PC-9 (cell line): ENCODE measurements at regions not wholly inside any gene's neighbourhood (a gene's known extent, or its start where the extent isn't known, plus 50 kb on each side); places are given as distances from the start of the nearest gene placed in this dataset.
"Not testable (repeated sequence)": the region's sequence is repeated elsewhere in the genome, so short reads cannot be mapped to it uniquely, and the experiment has no call there.

ENCODE experiments used
- BruUV-seq: library from RNA; stranded (reverse); fragments of 400-500 nt; replicated peaks from 2 replicates; lab custom pipeline; 2021; lab: Mats Ljungman, UMichigan
- CTCF ChIA-PET: fragments of 300-600 bp; sonication (Branson Sonifier 250); formaldehyde crosslinking; loops from one replicate; lab custom pipeline; 2022; ENCODE audit warnings: antibody characterized with exemption; lab: Charles Lee
- POLR2A ChIA-PET: fragments of 300-600 bp; sonication (Branson Sonifier 250); formaldehyde crosslinking; loops from one replicate; lab custom pipeline; 2022; ENCODE audit warnings: antibody characterized with exemption; ENCODE audit not compliant: unreplicated experiment; lab: Charles Lee
- DNase-seq, 2 experiments: peaks; one replicate each; pipeline versions ENCODE4 v3.0.0 to v3.0.0-alpha.2; 2015 to 2022; ENCODE audit warnings: mixed read lengths in 1 of 2
- H2AFZ ChIP-seq: fragments of 200-600 bp; sonication (generic); 2 replicates; pipeline ENCODE4 v1.8.1; 2017; ENCODE audit warnings: antibody characterized with exemption
- H3F3A ChIP-seq: fragments of 200-600 bp; sonication (generic); 2 replicates; pipeline ENCODE4 v1.8.1; 2017; ENCODE audit warnings: antibody characterized with exemption, mild to moderate bottlenecking, low read depth; ENCODE audit not compliant: insufficient read depth
- H3K27ac ChIP-seq: fragments of 200-600 bp; sonication (generic); 2 replicates; pipeline ENCODE4 v1.6.1; 2016; ENCODE audit warnings: mixed run types
- H3K27me3 ChIP-seq: fragments of 200-600 bp; sonication (generic); 2 replicates; pipeline ENCODE4 v1.6.1; 2016; ENCODE audit warnings: low read depth, mixed run types; ENCODE audit not compliant: insufficient read depth
- H3K36me3 ChIP-seq: fragments of 200-600 bp; sonication (generic); 2 replicates; pipeline ENCODE4 v1.6.1; 2016; ENCODE audit warnings: low read depth, mixed run types
- H3K4me1 ChIP-seq: fragments of 200-600 bp; sonication (generic); replicated peaks from 2 replicates; pipeline ENCODE4 v1.6.1; 2016; ENCODE audit warnings: mixed run types; ENCODE audit not compliant: insufficient read depth
- H3K4me2 ChIP-seq: fragments of 200-600 bp; sonication (generic); 2 replicates; pipeline ENCODE4 v1.6.1; 2017; ENCODE audit warnings: mixed run types
- H3K4me3 ChIP-seq: fragments of 200-600 bp; sonication (generic); 2 replicates; pipeline ENCODE4 v1.6.1; 2016; ENCODE audit warnings: mixed run types
- H3K79me2 ChIP-seq: fragments of 200-600 bp; sonication (generic); 2 replicates; pipeline ENCODE4 v1.6.1; 2017; ENCODE audit warnings: low read depth, mixed run types
- H3K9me2 ChIP-seq: fragments of 200-600 bp; sonication (generic); 2 replicates; pipeline ENCODE4 v1.8.1; 2017; ENCODE audit warnings: mild to moderate bottlenecking; ENCODE audit not compliant: insufficient read depth
- H3K9me3 ChIP-seq: fragments of 200-600 bp; sonication (generic); 2 replicates; pipeline ENCODE4 v1.8.1; 2016; ENCODE audit warnings: low read depth; ENCODE audit not compliant: insufficient read depth
- H4K20me1 ChIP-seq: fragments of 200-600 bp; sonication (generic); 2 replicates; pipeline ENCODE4 v1.8.1; 2017; ENCODE audit not compliant: insufficient read depth
- EZH2 ChIP-seq: fragments of 200-600 bp; sonication (generic); IDR thresholded peaks from 2 replicates; pipeline ENCODE4 v1.8.0; 2017; ENCODE audit warnings: antibody characterized with exemption, low read depth
- intact Hi-C: fragments of 100-400 bp; cut with micrococcal nuclease; formaldehyde crosslinking; loops from one replicate; pipeline ENCODE4 v1.10.0; 2022; ENCODE audit not compliant: unreplicated experiment
- TF ChIP-seq, protein P1 (sequence below): fragments of 200-600 bp; sonication (generic); conservative IDR thresholded peaks from 2 replicates; pipeline ENCODE4 v1.6.1; 2017; ENCODE audit warnings: mixed run types, antibody characterized with exemption, mild to moderate bottlenecking, moderate library complexity

DNA sequence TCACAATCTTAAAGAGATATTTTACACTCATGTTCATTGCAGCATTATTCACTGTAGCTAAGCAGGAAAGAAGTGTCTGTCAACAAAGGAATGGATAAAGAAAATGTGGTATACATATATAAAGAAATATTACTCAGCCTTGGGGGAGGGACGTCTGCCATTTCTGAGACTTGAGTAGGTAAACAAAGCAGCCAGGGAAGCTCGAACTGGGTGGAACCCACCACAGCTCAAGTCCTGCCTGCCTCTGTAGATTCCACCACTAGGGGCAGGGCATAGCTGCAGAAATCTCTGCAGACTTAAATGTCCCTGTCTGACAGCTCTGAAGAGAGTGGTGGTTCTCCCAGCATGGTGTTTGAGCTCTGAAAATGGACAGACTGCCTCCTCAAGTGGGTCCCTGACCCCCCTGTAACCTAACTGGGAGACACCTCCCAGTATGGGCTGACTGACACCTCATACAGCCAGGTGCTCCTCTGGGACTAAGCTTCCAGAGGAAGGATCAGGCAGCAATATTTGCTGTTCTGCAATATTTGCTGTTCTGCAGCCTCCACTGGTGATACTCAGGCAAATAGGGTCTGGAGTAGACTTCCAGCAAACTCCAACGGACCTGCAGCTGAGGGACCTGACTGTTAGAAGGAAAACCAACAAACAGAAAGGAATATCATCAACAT is 183.3 kb upstream of the SSTR4 start:
- TF ChIP-seq, protein P1, sequence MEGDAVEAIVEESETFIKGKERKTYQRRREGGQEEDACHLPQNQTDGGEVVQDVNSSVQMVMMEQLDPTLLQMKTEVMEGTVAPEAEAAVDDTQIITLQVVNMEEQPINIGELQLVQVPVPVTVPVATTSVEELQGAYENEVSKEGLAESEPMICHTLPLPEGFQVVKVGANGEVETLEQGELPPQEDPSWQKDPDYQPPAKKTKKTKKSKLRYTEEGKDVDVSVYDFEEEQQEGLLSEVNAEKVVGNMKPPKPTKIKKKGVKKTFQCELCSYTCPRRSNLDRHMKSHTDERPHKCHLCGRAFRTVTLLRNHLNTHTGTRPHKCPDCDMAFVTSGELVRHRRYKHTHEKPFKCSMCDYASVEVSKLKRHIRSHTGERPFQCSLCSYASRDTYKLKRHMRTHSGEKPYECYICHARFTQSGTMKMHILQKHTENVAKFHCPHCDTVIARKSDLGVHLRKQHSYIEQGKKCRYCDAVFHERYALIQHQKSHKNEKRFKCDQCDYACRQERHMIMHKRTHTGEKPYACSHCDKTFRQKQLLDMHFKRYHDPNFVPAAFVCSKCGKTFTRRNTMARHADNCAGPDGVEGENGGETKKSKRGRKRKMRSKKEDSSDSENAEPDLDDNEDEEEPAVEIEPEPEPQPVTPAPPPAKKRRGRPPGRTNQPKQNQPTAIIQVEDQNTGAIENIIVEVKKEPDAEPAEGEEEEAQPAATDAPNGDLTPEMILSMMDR: peak; percentile 84
- POLR2A ChIA-PET: interaction anchor here (0.7 kb wide), 1 partner anchor 140 kb away, joined by 3 read pairs; no protein-coding TSS in a partner anchor

GRCh38 chr20:22861231-22861980 is 173.7 kb upstream of the SSTR4 start:
- H3K36me3 ChIP-seq: no peaks in the 10 kb centered on the region
- no peaks in the 10 kb centered on the region for H4K20me1 ChIP-seq
- no peak overlapping the region for H2AFZ ChIP-seq
- no peaks in the 10 kb centered on the region for H3K9me3 ChIP-seq
- intact Hi-C loops: no loop called here
- no peaks in the 10 kb centered on the region for H3K4me1 ChIP-seq
- no peaks in the 10 kb centered on the region for H3F3A ChIP-seq
- no peak overlapping the region for H3K4me3 ChIP-seq
- no peak overlapping the region for H3K27ac ChIP-seq
- H3K4me2 ChIP-seq: no peak overlapping the region
- H3K27me3 ChIP-seq: no peaks in the 10 kb centered on the region
- BruUV-seq: no TSS peak
- no peaks in the 10 kb centered on the region for H3K9me2 ChIP-seq
- no peaks in the 10 kb centered on the region for H3K79me2 ChIP-seq
- TF ChIP-seq, protein P1: no peak
- TF ChIP-seq EZH2: no peak
- CTCF ChIA-PET: no interaction called here
- no peak for DNase-seq
- POLR2A ChIA-PET: no interaction called here

More for the DNA sequence above, 183.3 kb upstream of the SSTR4 start:
- not testable (repeated sequence) for H3K9me3 ChIP-seq, H3K4me1 ChIP-seq, H3F3A ChIP-seq, H3K9me2 ChIP-seq, H3K79me2 ChIP-seq, BruUV-seq, H3K4me3 ChIP-seq, H3K27ac ChIP-seq, H3K36me3 ChIP-seq, H3K4me2 ChIP-seq, H2AFZ ChIP-seq, H4K20me1 ChIP-seq, H3K27me3 ChIP-seq
- intact Hi-C loops: loop anchor here (10.0 kb wide), 1 partner anchor 157 kb away; no protein-coding TSS in a partner anchor
- peak; percentile 54 to 63 for DNase-seq
- CTCF ChIA-PET: interaction anchor here (1.0 to 1.1 kb wide), 2 partner anchors 156 to 349 kb away, joined by 3 to 4 read pairs; no protein-coding TSS in a partner anchor

DNA sequence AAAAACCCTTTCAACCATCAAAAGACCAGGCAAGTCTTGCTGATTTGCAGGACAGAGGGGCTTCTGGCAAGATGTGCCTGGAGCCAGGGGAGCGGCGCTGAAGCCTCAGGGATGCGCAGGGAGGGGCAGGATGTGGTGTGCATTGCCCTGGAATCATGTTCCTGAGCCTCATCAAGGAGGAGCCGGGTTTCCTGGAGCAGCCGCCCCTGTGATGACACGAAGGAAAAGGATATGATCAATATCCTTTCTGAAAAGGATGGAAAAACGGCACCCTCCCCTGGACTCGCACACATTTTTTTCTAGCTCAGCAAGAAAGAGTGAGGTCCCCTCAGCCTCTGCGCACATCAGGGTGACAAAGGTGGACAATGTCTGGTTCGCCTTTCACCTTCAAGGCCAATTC is 173.1 kb upstream of the SSTR4 start:
- no peaks in the 10 kb centered on the region for H3K9me3 ChIP-seq
- ChIA-PET POLR2A (no interaction called here), CTCF (no interaction called here)
- no peaks in the 10 kb centered on the region for H3F3A ChIP-seq
- no peak overlapping the region for H3K4me2 ChIP-seq
- no peaks in the 10 kb centered on the region for H3K4me1 ChIP-seq
- H3K79me2 ChIP-seq: no peaks in the 10 kb centered on the region
- intact Hi-C loops: no loop called here
- no peaks in the 10 kb centered on the region for H3K27me3 ChIP-seq
- no peak overlapping the region for H2AFZ ChIP-seq
- TF ChIP-seq, protein P1: no peak
- no peak for TF ChIP-seq EZH2
- no peak overlapping the region for H3K27ac ChIP-seq
- no peaks in the 10 kb centered on the region for H3K36me3 ChIP-seq
- no peak for DNase-seq
- no peak overlapping the region for H3K4me3 ChIP-seq
- H3K9me2 ChIP-seq: no peaks in the 10 kb centered on the region
- H4K20me1 ChIP-seq: no peaks in the 10 kb centered on the region
- BruUV-seq: no TSS peak
